GM12865 (cell line): ENCODE measurements at regions not wholly inside any gene's neighbourhood (a gene's known extent, or its start where the extent isn't known, plus 50 kb on each side); places are given as distances from the start of the nearest gene placed in this dataset.

Experiments used
- DNase-seq: peaks from one replicate; pipeline ENCODE4 v3.0.0; 2010; ENCODE audit warnings: low read depth
- H3K4me3 ChIP-seq: 2 replicates; pipeline ENCODE4 v1.5.1; 2011; ENCODE audit warnings: mild to moderate bottlenecking, low read depth, low read length, control low read depth
- CTCF ChIP-seq: IDR thresholded peaks from 2 replicates; pipeline ENCODE4 v1.5.1; 2011; ENCODE audit warnings: low read length, control low read depth, low read depth, inconsistent platforms; ENCODE audit not compliant: insufficient read depth; ENCODE audit errors: missing control alignments

GRCh38 chr10:57844387-57844998 lies 423.2 kb downstream of the IPMK start:
- no peak for TF ChIP-seq CTCF
- H3K4me3 ChIP-seq: no peak overlapping the region
- no peak for DNase-seq

GRCh38 chr10:57830877-57831560 lies 436.7 kb downstream of the IPMK start:
- DNase-seq: no peak
- no peak for TF ChIP-seq CTCF
- H3K4me3 ChIP-seq: no peak overlapping the region

- no peak for TF ChIP-seq CTCF
- H3K4me3 ChIP-seq: no peak overlapping the region
- DNase-seq: no peak
Measured at GRCh38 chr10:57825015-57825414, 442.7 kb downstream of the IPMK start.

- DNase-seq: no peak
- TF ChIP-seq CTCF: no peak
- no peak overlapping the region for H3K4me3 ChIP-seq
Measured at GRCh38 chr10:57823398-57823797, 444.3 kb downstream of the IPMK start.

GRCh38 chr10:57822965-57823364 lies 444.7 kb downstream of the IPMK start:
- H3K4me3 ChIP-seq: no peak overlapping the region
- DNase-seq: no peak
- no peak for TF ChIP-seq CTCF

GRCh38 chr10:57818522-57818921 lies 449.2 kb downstream of the IPMK start:
- H3K4me3 ChIP-seq: no peak overlapping the region
- TF ChIP-seq CTCF: no peak
- no peak for DNase-seq

GRCh38 chr10:57817741-57818140 lies 450.0 kb downstream of the IPMK start:
- H3K4me3 ChIP-seq: no peak overlapping the region
- TF ChIP-seq CTCF: no peak
- DNase-seq: no peak
